ENCODE measurements at regions not wholly inside any gene's neighbourhood (a gene's known extent, or its start where the extent isn't known, plus 50 kb on each side); places are given as distances from the start of the nearest gene placed in this dataset.

GRCh38 chr2:128984855-128985254 is 666.2 kb upstream of the HS6ST1 start:
- H3K9ac ChIP-seq (ENCODE audit: low read depth, low read length) = no peak overlapping the region
- WGBS = 94% methylated on average over 8 of the region's 8 CpGs
- no peaks in the 10 kb centered on the region for H3K9me3 ChIP-seq (ENCODE audit: insufficient read depth, low read depth, low read length)
- no peaks in the 10 kb centered on the region for H3K4me1 ChIP-seq (ENCODE audit: insufficient read depth, low read length)
- no peak overlapping the region for H3K4me3 ChIP-seq (ENCODE audit: low read length)
- no peaks in the 10 kb centered on the region for H3K27me3 ChIP-seq (ENCODE audit: insufficient read depth, low read length)
- no peaks in the 10 kb centered on the region for H3K36me3 ChIP-seq (ENCODE audit: insufficient read depth, low read length)
- H3K27ac ChIP-seq (ENCODE audit: low read depth, low read length) = no peak overlapping the region

- Histone ChIP-seq H3K9me3 (ENCODE audit: insufficient read depth, low read depth, low read length) (no peaks in the 10 kb centered on the region), H3K9ac (ENCODE audit: low read depth, low read length) (no peak overlapping the region), H3K27me3 (ENCODE audit: insufficient read depth, low read length) (no peaks in the 10 kb centered on the region), H3K4me3 (ENCODE audit: low read length) (no peak overlapping the region), H3K36me3 (ENCODE audit: insufficient read depth, low read length) (no peaks in the 10 kb centered on the region), H3K27ac (ENCODE audit: low read depth, low read length) (no peak overlapping the region), H3K4me1 (ENCODE audit: insufficient read depth, low read length) (no peaks in the 10 kb centered on the region)
- WGBS = 68% methylated on average over 7 of the region's 7 CpGs
Measured at GRCh38 chr2:128986026-128986715, 667.5 kb upstream of the HS6ST1 start.

GRCh38 chr2:128986867-128987268 is 668.2 kb upstream of the HS6ST1 start:
- no peaks in the 10 kb centered on the region for H3K27me3 ChIP-seq (ENCODE audit: insufficient read depth, low read length)
- H3K36me3 ChIP-seq (ENCODE audit: insufficient read depth, low read length) = no peaks in the 10 kb centered on the region
- 90% methylated on average over 9 of the region's 9 CpGs for WGBS
- H3K4me1 ChIP-seq (ENCODE audit: insufficient read depth, low read length) = no peaks in the 10 kb centered on the region
- H3K4me3 ChIP-seq (ENCODE audit: low read length) = no peak overlapping the region
- no peak overlapping the region for H3K27ac ChIP-seq (ENCODE audit: low read depth, low read length)
- H3K9ac ChIP-seq (ENCODE audit: low read depth, low read length) = no peak overlapping the region
- no peaks in the 10 kb centered on the region for H3K9me3 ChIP-seq (ENCODE audit: insufficient read depth, low read depth, low read length)

GRCh38 chr2:128988326-128988725 is 669.7 kb upstream of the HS6ST1 start:
- Histone ChIP-seq H3K4me1 (ENCODE audit: insufficient read depth, low read length) (no peaks in the 10 kb centered on the region), H3K27me3 (ENCODE audit: insufficient read depth, low read length) (no peaks in the 10 kb centered on the region), H3K4me3 (ENCODE audit: low read length) (no peak overlapping the region), H3K36me3 (ENCODE audit: insufficient read depth, low read length) (no peaks in the 10 kb centered on the region), H3K9ac (ENCODE audit: low read depth, low read length) (no peak overlapping the region), H3K27ac (ENCODE audit: low read depth, low read length) (no peak overlapping the region), H3K9me3 (ENCODE audit: insufficient read depth, low read depth, low read length) (no peaks in the 10 kb centered on the region)
- 92% methylated on average over 3 of the region's 3 CpGs for WGBS

- no peaks in the 10 kb centered on the region for H3K9me3 ChIP-seq (ENCODE audit: insufficient read depth, low read depth, low read length)
- H3K4me1 ChIP-seq (ENCODE audit: insufficient read depth, low read length) = no peaks in the 10 kb centered on the region
- no peak overlapping the region for H3K27ac ChIP-seq (ENCODE audit: low read depth, low read length)
- no peaks in the 10 kb centered on the region for H3K36me3 ChIP-seq (ENCODE audit: insufficient read depth, low read length)
- H3K4me3 ChIP-seq (ENCODE audit: low read length) = no peak overlapping the region
- no peak overlapping the region for H3K9ac ChIP-seq (ENCODE audit: low read depth, low read length)
- 94% methylated on average over 6 of the region's 6 CpGs for WGBS
- H3K27me3 ChIP-seq (ENCODE audit: insufficient read depth, low read length) = no peaks in the 10 kb centered on the region
Measured at GRCh38 chr2:128988967-128989366, 670.3 kb upstream of the HS6ST1 start.

- WGBS = 94% methylated on average over 4 of the region's 4 CpGs
- H3K36me3 ChIP-seq (ENCODE audit: insufficient read depth, low read length) = no peaks in the 10 kb centered on the region
- no peak overlapping the region for H3K4me3 ChIP-seq (ENCODE audit: low read length)
- no peaks in the 10 kb centered on the region for H3K27me3 ChIP-seq (ENCODE audit: insufficient read depth, low read length)
- H3K4me1 ChIP-seq (ENCODE audit: insufficient read depth, low read length) = no peaks in the 10 kb centered on the region
- no peaks in the 10 kb centered on the region for H3K9me3 ChIP-seq (ENCODE audit: insufficient read depth, low read depth, low read length)
- H3K27ac ChIP-seq (ENCODE audit: low read depth, low read length) = no peak overlapping the region
- no peak overlapping the region for H3K9ac ChIP-seq (ENCODE audit: low read depth, low read length)
Measured at GRCh38 chr2:128995086-128995485, 676.4 kb upstream of the HS6ST1 start.

- H3K27ac ChIP-seq (ENCODE audit: low read depth, low read length) = no peak overlapping the region
- H3K4me3 ChIP-seq (ENCODE audit: low read length) = no peak overlapping the region
- no peaks in the 10 kb centered on the region for H3K36me3 ChIP-seq (ENCODE audit: insufficient read depth, low read length)
- H3K27me3 ChIP-seq (ENCODE audit: insufficient read depth, low read length) = no peaks in the 10 kb centered on the region
- H3K9ac ChIP-seq (ENCODE audit: low read depth, low read length) = no peak overlapping the region
- H3K9me3 ChIP-seq (ENCODE audit: insufficient read depth, low read depth, low read length) = no peaks in the 10 kb centered on the region
- H3K4me1 ChIP-seq (ENCODE audit: insufficient read depth, low read length) = no peaks in the 10 kb centered on the region
- WGBS = 94% methylated on average over 3 of the region's 4 CpGs
Measured at GRCh38 chr2:128996078-128996477, 677.4 kb upstream of the HS6ST1 start.

GRCh38 chr2:128997166-128997866 is 678.6 kb upstream of the HS6ST1 start:
- no peak overlapping the region for H3K9ac ChIP-seq (ENCODE audit: low read depth, low read length)
- 69% methylated on average over 4 of the region's 5 CpGs for WGBS
- H3K4me1 ChIP-seq (ENCODE audit: insufficient read depth, low read length) = no peaks in the 10 kb centered on the region
- no peaks in the 10 kb centered on the region for H3K36me3 ChIP-seq (ENCODE audit: insufficient read depth, low read length)
- no peak overlapping the region for H3K27ac ChIP-seq (ENCODE audit: low read depth, low read length)
- no peaks in the 10 kb centered on the region for H3K9me3 ChIP-seq (ENCODE audit: insufficient read depth, low read depth, low read length)
- H3K27me3 ChIP-seq (ENCODE audit: insufficient read depth, low read length) = no peaks in the 10 kb centered on the region
- H3K4me3 ChIP-seq (ENCODE audit: low read length) = no peak overlapping the region

- Histone ChIP-seq H3K4me1 (ENCODE audit: insufficient read depth, low read length) (no peaks in the 10 kb centered on the region), H3K36me3 (ENCODE audit: insufficient read depth, low read length) (no peaks in the 10 kb centered on the region), H3K9ac (ENCODE audit: low read depth, low read length) (no peak overlapping the region), H3K27ac (ENCODE audit: low read depth, low read length) (no peak overlapping the region), H3K27me3 (ENCODE audit: insufficient read depth, low read length) (no peaks in the 10 kb centered on the region), H3K4me3 (ENCODE audit: low read length) (no peak overlapping the region), H3K9me3 (ENCODE audit: insufficient read depth, low read depth, low read length) (no peaks in the 10 kb centered on the region)
- 78% methylated on average over 4 of the region's 5 CpGs for WGBS
Measured at GRCh38 chr2:129001926-129002325, 683.3 kb upstream of the HS6ST1 start.

GRCh38 chr2:129002751-129003150 is 684.1 kb upstream of the HS6ST1 start:
- no peak overlapping the region for H3K9ac ChIP-seq (ENCODE audit: low read depth, low read length)
- no peaks in the 10 kb centered on the region for H3K4me1 ChIP-seq (ENCODE audit: insufficient read depth, low read length)
- H3K9me3 ChIP-seq (ENCODE audit: insufficient read depth, low read depth, low read length) = no peaks in the 10 kb centered on the region
- WGBS = 100% methylated on average over 1 of the region's 3 CpGs
- no peak overlapping the region for H3K4me3 ChIP-seq (ENCODE audit: low read length)
- no peaks in the 10 kb centered on the region for H3K36me3 ChIP-seq (ENCODE audit: insufficient read depth, low read length)
- H3K27ac ChIP-seq (ENCODE audit: low read depth, low read length) = no peak overlapping the region
- no peaks in the 10 kb centered on the region for H3K27me3 ChIP-seq (ENCODE audit: insufficient read depth, low read length)

- H3K9ac ChIP-seq (ENCODE audit: low read depth, low read length) = no peak overlapping the region
- no peaks in the 10 kb centered on the region for H3K27me3 ChIP-seq (ENCODE audit: insufficient read depth, low read length)
- no peaks in the 10 kb centered on the region for H3K9me3 ChIP-seq (ENCODE audit: insufficient read depth, low read depth, low read length)
- no peaks in the 10 kb centered on the region for H3K36me3 ChIP-seq (ENCODE audit: insufficient read depth, low read length)
- 93% methylated on average over 5 of the region's 5 CpGs for WGBS
- no peaks in the 10 kb centered on the region for H3K4me1 ChIP-seq (ENCODE audit: insufficient read depth, low read length)
- no peak overlapping the region for H3K27ac ChIP-seq (ENCODE audit: low read depth, low read length)
- no peak overlapping the region for H3K4me3 ChIP-seq (ENCODE audit: low read length)
Measured at GRCh38 chr2:129004485-129004884, 685.8 kb upstream of the HS6ST1 start.
